ENCODE measurements at regions not wholly inside any gene's neighbourhood (a gene's known extent, or its start where the extent isn't known, plus 50 kb on each side); places are given as distances from the start of the nearest gene placed in this dataset.
A peak's percentile ranks its signal among the peaks of the same experiment; 100 is the strongest.

DNA sequence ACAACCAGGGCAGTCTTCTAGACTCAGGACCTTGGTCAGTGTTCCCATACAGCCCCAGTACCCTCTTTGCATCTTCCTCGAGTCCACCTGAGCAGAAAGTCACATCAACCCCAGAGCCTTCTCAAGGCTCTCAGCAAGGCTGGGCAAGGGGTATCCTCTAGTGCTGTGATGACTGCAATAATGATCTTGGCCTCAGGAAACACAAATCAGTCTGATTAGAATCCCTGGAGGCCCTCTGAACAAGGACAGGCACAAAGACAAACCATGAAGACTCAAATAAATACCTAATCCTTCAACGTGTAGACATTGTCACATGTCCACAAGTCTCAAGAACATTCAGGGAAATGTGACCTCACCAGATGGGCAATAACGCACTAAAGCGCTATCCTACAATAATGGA lies 468.2 kb downstream of the TBC1D4 start:
- Histone ChIP-seq H3K9me3 (replicated peaks) (no peaks in the 10 kb centered on the region), H3K36me3 (no peaks in the 10 kb centered on the region), H3K27me3 (no peaks in the 10 kb centered on the region), H3K4me3 (no peak overlapping the region), H3K4me1 (no peaks in the 10 kb centered on the region), H3K27ac (no peak overlapping the region)
- no peak for DNase-seq

DNA sequence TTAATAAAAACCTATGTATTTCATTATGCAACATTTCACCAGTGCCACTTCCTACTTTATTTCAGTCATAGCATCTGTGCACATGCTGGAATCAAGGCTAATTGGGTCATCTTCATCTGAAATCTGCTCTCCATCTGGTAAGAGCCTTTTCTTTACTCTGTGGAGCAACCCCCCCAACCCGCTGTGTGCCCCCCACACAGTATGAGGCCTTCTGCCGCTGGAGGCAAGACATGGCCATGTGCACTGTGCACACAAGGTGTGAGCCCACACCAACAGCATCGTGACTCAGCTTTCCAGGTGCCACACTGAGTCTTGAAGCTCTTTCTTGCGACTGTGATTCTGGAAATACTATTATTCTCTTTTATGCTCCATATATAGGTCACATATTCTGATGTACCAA lies 471.0 kb downstream of the TBC1D4 start:
- H3K27ac ChIP-seq, result no peak overlapping the region
- no peaks in the 10 kb centered on the region for H3K4me1 ChIP-seq
- H3K27me3 ChIP-seq, result no peaks in the 10 kb centered on the region
- no peak for DNase-seq
- H3K36me3 ChIP-seq, result no peaks in the 10 kb centered on the region
- H3K9me3 ChIP-seq (replicated peaks), result no peaks in the 10 kb centered on the region
- no peak overlapping the region for H3K4me3 ChIP-seq

DNA sequence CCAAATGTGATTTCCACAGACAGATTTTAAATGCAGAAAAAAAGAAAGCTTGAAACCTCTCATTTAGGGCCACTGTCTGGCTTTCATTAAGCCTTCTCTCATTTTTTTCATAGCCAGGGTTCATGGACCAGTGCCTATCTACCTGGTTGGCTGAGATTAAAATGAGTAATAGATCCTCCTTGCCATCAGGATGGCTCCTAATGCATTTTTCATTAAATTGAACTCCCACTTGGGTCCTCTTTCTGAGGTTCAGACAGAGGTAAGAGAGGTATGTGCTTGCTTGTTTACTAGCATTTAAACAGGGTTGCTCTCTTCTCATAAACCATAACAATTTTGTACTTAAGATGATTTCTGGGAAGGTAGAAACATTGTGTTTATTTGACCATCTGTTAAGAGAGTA lies 473.0 kb downstream of the TBC1D4 start:
- Histone ChIP-seq H3K4me1 (no peaks in the 10 kb centered on the region), H3K4me3 (no peak overlapping the region), H3K27me3 (no peaks in the 10 kb centered on the region), H3K27ac (no peak overlapping the region), H3K36me3 (no peaks in the 10 kb centered on the region), H3K9me3 (replicated peaks) (no peaks in the 10 kb centered on the region)
- DNase-seq, result no peak

DNA sequence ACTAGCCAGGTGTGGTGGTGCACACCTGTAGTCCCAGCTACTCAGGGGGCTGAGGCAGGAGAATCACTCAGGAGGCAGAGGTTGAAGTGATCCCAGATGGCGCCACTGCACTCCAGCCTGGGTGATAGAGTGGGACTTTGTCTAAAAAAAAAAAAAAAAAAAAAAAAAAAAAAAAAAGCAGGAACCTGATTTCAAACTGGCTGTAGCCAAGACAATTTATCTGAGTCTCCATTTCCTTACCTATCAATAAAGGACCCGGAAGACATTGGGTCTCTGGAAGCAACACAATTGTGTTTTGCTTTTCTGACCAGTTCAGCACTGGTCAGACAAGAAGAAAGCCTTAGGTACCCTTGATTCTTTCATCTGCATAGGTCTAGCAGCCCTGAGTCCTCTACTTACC lies 491.0 kb downstream of the TBC1D4 start:
- Histone ChIP-seq H3K9me3 (replicated peaks) (no peaks in the 10 kb centered on the region), H3K4me1 (no peaks in the 10 kb centered on the region), H3K27me3 (no peaks in the 10 kb centered on the region), H3K4me3 (no peak overlapping the region), H3K36me3 (no peaks in the 10 kb centered on the region), H3K27ac (no peak overlapping the region)
- no peak for DNase-seq

DNA sequence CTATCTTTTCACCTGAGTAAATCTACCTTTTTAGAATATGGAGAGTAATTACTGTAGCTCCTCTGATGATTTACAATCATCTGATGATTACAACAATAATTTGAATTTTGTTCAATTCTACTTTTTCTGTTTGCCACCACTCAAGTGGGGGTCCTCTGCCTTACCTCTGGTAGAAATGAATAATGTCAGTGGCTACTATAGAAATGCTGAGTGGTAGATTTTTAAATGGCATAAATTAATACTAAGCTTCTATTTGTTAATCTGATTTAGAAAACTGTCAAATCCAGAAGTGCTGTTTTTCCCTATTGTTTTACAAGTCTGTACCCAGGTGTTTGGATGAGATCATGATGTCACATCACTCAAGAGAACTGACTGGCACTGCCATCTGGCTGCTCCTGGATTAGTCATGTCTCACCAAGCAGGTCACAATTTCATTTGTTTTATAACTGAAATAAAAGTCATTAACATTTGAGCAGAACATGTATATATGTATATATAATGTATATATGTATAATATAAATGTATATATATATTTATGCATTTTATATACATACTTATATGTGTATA lies 494.8 kb downstream of the TBC1D4 start:
- no peaks in the 10 kb centered on the region for H3K4me1 ChIP-seq
- no peak overlapping the region for H3K27ac ChIP-seq
- no peak overlapping the region for H3K4me3 ChIP-seq
- H3K27me3 ChIP-seq, result no peaks in the 10 kb centered on the region
- H3K9me3 ChIP-seq (replicated peaks), result no peaks in the 10 kb centered on the region
- DNase-seq, result no peak
- H3K36me3 ChIP-seq, result no peaks in the 10 kb centered on the region

DNA sequence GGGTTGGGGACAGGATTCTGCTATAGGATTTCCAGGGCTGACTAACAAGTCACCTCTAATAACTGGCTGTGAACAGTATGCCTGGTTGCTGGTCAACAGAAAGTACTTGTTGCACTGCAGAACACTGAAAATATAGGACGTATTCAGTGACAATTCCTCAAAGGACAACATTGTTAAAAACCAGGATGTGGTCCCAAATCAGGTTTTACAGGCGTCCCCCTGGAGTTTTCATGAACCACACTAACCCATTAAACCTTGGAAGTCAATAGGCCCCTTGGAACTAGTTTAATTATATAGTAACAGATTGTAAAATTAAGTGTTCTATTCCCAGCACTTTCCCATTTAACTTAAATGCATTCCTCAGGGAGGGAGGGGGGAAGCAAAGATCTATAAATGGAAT lies 495.4 kb downstream of the TBC1D4 start:
- Histone ChIP-seq H3K27me3 (no peaks in the 10 kb centered on the region), H3K9me3 (replicated peaks) (no peaks in the 10 kb centered on the region), H3K27ac (no peak overlapping the region), H3K4me3 (no peak overlapping the region), H3K36me3 (no peaks in the 10 kb centered on the region), H3K4me1 (no peaks in the 10 kb centered on the region)
- DNase-seq, result no peak

DNA sequence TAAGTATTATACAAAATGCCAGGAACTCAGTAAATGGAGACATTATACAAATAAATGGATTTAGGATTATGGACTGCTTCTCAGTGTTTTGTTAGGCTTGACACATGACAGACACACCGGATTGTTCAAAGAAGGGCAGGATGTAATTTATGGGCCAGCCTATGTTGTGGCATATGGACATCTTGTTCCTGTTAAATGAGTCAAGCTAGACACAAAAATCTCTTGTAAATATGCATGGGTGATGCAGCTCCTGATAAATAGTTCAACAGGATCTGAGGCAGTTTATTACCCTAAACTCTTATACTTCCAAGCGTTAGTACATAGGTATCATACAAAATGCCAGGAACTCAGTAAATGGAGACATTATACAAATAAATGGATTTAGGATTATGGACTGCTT lies 502.3 kb downstream of the TBC1D4 start:
- Histone ChIP-seq H3K27ac (no peak overlapping the region), H3K9me3 (replicated peaks) (no peaks in the 10 kb centered on the region)
- DNase-seq, result no peak

DNA sequence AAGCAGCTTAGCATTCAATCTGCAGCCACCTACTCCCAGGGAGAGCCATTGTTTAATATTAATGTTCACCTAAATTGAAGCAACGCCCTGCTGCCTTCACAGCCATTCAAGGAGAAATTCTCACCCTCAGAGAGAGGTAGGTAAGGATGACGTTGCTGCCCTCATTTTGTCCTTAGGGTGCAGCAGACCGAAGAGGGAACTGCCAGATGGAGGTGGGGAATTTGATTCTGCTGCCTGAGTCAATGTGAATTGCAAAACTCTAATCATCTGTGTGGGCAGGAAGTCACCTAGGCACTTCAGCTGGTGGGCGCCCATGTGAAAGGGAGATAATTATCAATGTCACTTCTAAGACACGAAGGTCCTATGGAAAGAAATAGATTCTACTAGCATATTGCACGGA lies 503.4 kb downstream of the TBC1D4 start:
- Histone ChIP-seq H3K4me1 (no peaks in the 10 kb centered on the region), H3K27ac (no peak overlapping the region), H3K9me3 (replicated peaks) (no peaks in the 10 kb centered on the region), H3K27me3 (no peaks in the 10 kb centered on the region; the same call in 1 of the 2 replicates), H3K36me3 (no peaks in the 10 kb centered on the region), H3K4me3 (no peak overlapping the region)
- DNase-seq, result no peak

More for the DNA sequence above, 502.3 kb downstream of the TBC1D4 start:
- no peaks in the 10 kb centered on the region for H3K36me3 ChIP-seq
- H3K27me3 ChIP-seq, result no peaks in the 10 kb centered on the region; the same call in 1 of the 2 replicates
- H3K4me1 ChIP-seq, result no peaks in the 10 kb centered on the region
- no peak overlapping the region for H3K4me3 ChIP-seq

DNA sequence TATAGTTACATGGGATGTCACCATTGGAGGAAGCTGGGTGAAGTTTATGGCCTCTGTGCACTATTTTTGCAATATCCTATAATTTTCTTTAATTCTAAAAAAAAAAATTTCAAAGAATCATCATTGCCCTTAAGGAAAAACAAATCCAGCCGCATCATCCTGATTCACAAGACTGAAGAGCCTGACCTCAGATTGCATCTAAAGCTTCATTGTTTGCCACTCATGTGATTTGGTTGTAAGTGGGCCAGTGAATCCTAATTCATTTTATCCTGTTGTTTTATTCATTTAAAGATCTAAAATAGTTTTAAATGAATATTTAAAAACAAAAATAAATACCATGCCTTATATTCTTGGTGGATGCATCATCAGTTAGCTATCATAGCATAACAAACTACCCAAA lies 504.5 kb downstream of the TBC1D4 start:
- no peaks in the 10 kb centered on the region for H3K36me3 ChIP-seq
- no peak for DNase-seq
- no peak overlapping the region for H3K27ac ChIP-seq
- no peaks in the 10 kb centered on the region for H3K4me1 ChIP-seq
- no peak overlapping the region for H3K4me3 ChIP-seq
- no peaks in the 10 kb centered on the region for H3K9me3 ChIP-seq (replicated peaks)
- H3K27me3 ChIP-seq, result no peaks in the 10 kb centered on the region; the same call in 1 of the 2 replicates

DNA sequence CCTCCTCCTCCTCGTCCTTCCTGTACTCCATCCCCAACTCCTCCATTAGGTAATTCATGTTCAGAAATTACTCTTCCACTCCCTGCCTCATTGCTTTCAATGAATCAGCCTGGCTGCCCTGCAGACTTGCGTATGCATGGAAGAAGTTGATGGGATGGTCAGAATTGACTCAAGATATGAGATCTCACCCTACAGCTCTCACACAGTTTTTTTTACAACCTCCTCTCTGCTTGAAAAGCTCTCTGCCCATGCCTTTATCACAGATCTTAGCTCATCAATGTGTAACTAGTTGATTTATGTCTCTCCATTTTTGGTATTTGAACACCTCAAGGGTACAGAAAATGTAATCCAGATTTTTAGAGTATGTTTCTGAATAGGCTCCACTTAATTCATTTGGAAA lies 506.9 kb downstream of the TBC1D4 start:
- DNase-seq, result no peak
- H3K9me3 ChIP-seq (replicated peaks), result no peaks in the 10 kb centered on the region
- no peaks in the 10 kb centered on the region; the same call in 1 of the 2 replicates for H3K27me3 ChIP-seq
- no peaks in the 10 kb centered on the region for H3K36me3 ChIP-seq
- no peak overlapping the region for H3K4me3 ChIP-seq
- H3K27ac ChIP-seq, result no peak overlapping the region
- H3K4me1 ChIP-seq, result no peaks in the 10 kb centered on the region

DNA sequence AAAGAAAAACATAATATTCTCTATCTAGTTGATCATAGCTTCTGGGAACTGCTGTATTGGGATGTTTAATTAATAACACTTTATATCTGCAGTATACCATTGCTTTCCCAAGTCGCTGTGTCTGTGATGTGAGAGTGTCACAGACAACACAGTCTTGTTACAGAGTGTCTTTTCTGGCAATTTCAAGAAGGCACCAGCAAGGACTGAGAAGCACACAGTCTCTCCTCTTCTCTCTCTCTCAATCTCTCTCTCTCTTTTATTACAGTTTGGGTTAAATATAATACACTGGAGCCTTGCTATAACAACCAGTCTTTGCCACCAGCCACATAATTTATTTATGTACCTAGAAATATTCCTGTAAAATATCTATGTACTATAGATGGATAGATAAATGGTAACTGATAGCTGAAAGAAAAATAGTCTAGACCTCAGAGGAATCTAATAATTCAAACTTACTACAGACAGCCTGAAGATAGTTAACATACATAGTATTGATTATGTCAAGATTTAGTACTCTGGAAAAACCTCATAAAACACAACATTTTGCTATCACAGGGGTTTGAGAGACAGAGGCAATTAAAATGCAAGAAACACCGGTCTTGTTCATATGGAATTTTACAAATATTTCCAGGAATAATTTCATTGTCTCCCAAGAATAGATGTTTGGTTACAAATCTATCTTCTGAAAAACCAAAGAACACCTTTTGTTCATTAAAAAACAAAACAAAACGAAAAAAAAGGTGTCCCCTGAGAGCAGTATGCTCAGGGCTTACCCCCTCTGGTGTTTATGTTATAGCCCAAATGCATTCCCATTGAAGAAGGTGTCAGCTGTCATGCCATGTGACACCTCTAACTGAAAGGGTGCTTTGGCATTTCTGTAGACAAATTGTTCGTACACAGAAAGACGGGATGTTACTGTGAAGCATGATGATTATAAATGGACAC lies 507.8 kb downstream of the TBC1D4 start:
- no peak overlapping the region for H3K27ac ChIP-seq
- DNase-seq, result peak; percentile 6 to 52
- H3K4me3 ChIP-seq, result no peak overlapping the region
- H3K36me3 ChIP-seq, result no peaks in the 10 kb centered on the region
- no peaks in the 10 kb centered on the region for H3K9me3 ChIP-seq (replicated peaks)
- H3K4me1 ChIP-seq, result no peaks in the 10 kb centered on the region
- no peaks in the 10 kb centered on the region; the same call in 1 of the 2 replicates for H3K27me3 ChIP-seq

DNA sequence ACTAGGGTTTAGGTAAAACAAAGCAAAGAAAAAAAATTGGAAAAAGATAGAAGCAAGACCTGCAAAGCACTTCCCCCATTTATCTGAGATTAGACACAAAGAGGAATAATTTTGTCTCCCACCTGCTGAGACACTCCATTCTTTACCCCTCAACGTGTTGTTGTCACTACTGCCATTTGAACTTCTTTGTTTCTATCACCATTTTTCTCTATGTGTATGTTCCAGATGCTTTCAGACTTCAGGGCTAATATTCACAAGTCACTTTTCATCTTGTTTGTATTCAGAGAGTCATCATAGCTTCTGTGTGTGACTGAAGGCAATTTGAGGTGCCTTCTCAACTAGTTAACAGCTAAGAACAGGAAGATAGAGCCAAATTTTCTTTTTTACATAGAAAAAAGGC lies 512.5 kb downstream of the TBC1D4 start:
- H3K27me3 ChIP-seq, result no peaks in the 10 kb centered on the region
- DNase-seq, result no peak

DNA sequence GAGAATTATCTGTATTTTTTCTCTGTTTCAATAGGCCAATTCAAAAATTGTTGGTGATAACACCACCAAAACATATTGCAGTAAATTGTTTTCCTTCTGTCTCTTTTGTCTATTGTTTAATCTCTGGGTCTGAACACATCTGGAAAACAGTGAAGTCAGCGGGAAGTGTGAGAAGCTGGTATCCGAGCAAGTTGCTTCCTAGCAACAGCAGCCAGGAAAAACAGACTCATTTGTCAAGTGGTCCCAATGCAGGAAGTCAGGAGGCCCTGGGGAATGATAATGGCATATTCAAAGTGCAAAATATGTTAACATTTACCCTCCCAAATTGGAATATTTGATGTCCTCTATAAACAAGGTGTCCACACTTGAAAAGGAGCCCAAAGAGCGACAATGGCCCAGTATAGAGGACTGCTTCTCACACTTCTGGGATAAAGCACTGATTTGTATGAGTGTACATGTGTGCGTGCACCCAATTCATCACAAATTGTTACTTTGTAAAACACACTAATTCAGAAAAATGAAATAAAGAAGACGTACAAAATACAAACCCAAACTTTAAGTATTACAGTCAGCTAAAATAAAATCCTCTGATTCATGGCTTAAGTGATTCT lies 515.0 kb downstream of the TBC1D4 start:
- Histone ChIP-seq H3K27me3 (no peaks in the 10 kb centered on the region), H3K4me3 (no peak overlapping the region), H3K36me3 (no peaks in the 10 kb centered on the region), H3K9me3 (replicated peaks) (no peaks in the 10 kb centered on the region), H3K27ac (no peak overlapping the region), H3K4me1 (no peaks in the 10 kb centered on the region)
- no peak for DNase-seq

More for the DNA sequence above, 512.5 kb downstream of the TBC1D4 start:
- Histone ChIP-seq H3K27ac (no peak overlapping the region), H3K4me1 (no peaks in the 10 kb centered on the region), H3K36me3 (no peaks in the 10 kb centered on the region), H3K4me3 (no peak overlapping the region), H3K9me3 (replicated peaks) (no peaks in the 10 kb centered on the region)

DNA sequence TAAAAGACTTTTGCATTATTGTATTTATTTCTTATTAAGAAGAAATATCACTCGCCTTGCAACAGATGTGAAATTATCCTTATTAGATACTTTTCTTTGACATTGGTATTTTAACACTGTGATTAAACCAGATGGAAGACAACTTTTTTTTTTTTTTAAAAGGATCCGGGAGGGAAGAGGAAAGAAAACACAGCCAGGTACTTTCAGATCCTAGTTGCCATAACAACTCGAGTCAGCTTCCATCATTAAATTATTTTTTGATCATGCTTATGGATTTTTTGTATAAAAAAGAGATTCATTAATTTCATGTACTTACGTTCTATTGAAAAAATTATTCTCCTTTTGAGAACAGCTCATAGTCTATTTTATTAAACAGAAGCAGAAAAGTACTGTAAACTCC lies 515.7 kb downstream of the TBC1D4 start:
- Histone ChIP-seq H3K36me3 (no peaks in the 10 kb centered on the region), H3K9me3 (replicated peaks) (no peaks in the 10 kb centered on the region), H3K27me3 (no peaks in the 10 kb centered on the region), H3K4me1 (no peaks in the 10 kb centered on the region), H3K27ac (no peak overlapping the region), H3K4me3 (no peak overlapping the region)
- DNase-seq, result no peak

DNA sequence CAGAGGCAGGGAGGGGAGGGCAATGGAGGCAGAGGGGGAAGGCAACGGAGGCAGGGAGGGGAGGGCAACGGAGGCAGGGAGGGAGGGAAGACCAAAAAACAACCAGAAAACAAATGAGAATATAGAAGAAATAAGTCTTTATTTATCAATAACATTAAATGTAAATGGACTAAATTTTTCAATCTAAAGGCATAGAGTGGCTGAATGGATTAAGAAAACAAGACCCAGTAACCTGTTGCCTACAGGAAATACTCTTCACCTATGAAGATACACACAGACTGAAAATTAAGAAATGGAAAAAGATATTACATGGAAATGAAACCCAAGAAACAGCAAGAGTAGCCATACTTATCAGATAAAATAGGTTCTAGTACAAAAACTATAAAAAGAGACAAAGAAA lies 536.3 kb downstream of the TBC1D4 start:
- H3K36me3 ChIP-seq, result no peaks in the 10 kb centered on the region
- DNase-seq, result no peak
- H3K27ac ChIP-seq, result no peak overlapping the region
- H3K9me3 ChIP-seq (replicated peaks), result no peaks in the 10 kb centered on the region
- no peaks in the 10 kb centered on the region for H3K4me1 ChIP-seq
- no peaks in the 10 kb centered on the region for H3K27me3 ChIP-seq
- H3K4me3 ChIP-seq, result no peak overlapping the region

All from SJCRH30 (cell line).